HG03139 (cell line): ENCODE measurements at regions not wholly inside any gene's neighbourhood (a gene's known extent, or its start where the extent isn't known, plus 50 kb on each side); places are given as distances from the start of the nearest gene placed in this dataset.
"Not testable (repeated sequence)": the region's sequence is repeated elsewhere in the genome, so short reads cannot be mapped to it uniquely, and the experiment has no call there.

ENCODE experiments used
- ATAC-seq: cut with Tn5 transposase; IDR thresholded peaks from one replicate; pipeline ENCODE4 v1.9.1; 2021; ENCODE audit not compliant: unreplicated experiment

GRCh38 chr5:86671536-86671935 is 53.8 kb downstream of the COX7C start:
- ATAC-seq = no peak

- ATAC-seq = no peak
These were observed 56.3 kb downstream of the COX7C start for GRCh38 chr5:86674069-86674468.

DNA sequence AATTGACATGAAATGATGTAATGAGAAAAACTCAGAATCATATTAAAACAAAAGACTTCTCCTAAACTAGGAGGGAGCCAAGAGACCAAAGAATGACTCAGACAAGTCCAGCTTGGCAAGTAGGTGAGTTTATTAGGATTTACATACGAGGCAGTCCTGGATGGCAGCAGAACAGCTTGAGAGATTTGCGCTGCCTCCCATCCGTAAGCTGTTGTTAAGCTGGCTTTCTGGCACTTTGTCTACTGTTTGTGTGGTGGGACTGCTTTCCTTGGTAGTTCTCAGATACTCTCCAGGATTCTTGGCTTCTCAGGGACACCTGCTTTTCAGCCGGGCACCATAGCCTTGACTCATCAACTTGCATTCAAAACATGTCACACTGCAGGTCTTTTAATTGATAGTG is 57.6 kb downstream of the COX7C start:
- ATAC-seq = no peak

GRCh38 chr5:86679529-86679928 is 61.8 kb downstream of the COX7C start:
- ATAC-seq = peak; percentile 63

DNA sequence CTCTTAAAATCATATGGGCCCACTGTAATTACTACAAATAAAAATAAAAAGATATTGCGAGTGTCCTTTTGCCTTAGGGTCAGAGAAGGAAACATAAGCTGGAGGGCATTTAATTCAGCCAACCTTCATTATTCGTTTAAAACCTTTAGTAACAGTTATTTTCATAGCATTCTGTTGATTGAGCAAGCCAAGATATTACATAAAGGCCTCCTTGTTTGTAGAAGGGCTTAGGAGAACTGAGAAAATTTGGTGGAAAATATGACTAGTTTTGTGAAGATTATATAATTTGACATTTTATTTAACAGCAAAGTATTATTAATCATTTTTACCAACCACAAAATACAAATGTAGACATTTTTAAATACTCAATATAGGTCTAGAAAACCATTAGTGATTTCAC is 62.2 kb downstream of the COX7C start:
- ATAC-seq = no peak

- ATAC-seq = no peak
These were observed 66.5 kb downstream of the COX7C start for GRCh38 chr5:86684222-86684621.

GRCh38 chr5:86686046-86686445 is 68.3 kb downstream of the COX7C start:
- no peak for ATAC-seq

- no peak for ATAC-seq
These were observed 70.7 kb downstream of the COX7C start for GRCh38 chr5:86688406-86688805.

- ATAC-seq = no peak
These were observed 71.5 kb downstream of the COX7C start for GRCh38 chr5:86689103-86689729.

DNA sequence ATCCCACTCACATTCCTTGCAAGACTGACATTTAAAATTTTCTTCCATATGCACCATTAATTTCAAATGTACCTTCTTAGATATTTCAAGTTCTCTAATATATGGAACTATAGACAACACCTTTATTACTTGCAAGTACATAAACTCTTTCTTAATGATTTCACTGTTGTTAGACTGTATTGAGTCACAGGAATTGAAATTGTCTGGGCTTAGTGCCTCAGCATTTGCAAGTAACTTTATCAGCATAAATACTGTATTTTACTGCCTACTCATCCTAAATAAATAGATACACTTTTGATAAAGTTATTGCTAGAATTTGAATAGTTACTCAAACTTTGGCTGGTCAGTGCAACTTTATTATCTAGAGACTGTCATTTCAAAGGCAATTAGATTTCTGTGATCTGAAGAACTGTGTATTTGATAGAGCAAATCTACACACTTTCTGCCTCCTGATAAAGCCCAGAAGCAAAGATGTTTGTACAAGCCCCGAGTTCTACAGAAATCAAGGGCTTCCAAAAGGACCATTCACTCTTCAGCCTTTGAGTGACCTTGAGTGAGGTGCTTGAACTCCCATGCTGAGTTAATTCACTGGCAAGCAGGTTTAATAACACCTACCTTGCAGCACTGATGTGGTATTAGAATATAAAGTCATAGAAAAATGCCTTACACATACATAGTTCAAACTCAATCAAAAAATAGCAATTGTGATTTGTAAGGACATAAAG is 91.6 kb downstream of the COX7C start:
- no peak for ATAC-seq

DNA sequence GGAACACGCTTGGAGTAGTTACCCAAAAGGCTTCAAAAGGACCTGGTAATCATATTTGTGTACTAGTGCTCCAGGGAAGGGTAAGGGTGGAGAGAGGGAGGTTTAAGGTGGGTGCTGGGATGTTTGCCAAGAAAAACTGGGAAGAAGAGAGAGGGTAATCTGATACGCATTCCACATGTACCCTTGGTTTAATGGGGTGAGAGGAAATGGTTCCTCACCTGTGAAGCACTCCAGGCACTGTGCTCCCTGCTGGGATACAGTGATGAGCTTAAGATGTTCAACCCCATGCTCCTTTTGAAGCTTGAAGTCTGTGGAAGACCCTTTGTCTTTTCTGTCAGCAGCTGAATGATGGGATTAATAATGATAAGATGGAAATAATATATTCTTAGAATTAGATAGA is 98.4 kb downstream of the COX7C start:
- no peak for ATAC-seq

GRCh38 chr5:86731319-86732117 is 113.8 kb downstream of the COX7C start:
- ATAC-seq = not testable (repeated sequence)

DNA sequence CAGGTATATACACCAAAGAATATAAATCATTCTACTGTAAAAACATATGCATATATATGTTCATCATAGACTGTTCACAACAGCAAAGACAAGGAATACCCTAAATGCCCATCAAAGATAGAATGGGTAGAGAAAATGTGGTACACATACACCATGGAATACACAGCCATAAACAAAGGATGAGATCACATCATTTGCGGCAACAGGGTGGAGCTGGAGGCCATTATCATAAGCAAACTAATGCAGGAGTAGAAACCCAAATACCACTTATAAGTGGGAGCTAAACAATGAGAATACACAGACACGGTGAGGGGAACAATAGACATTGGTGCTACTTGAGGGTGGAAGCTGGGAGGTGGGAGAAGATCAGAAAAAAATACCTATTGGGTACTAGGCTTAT is 117.6 kb downstream of the COX7C start:
- ATAC-seq = no peak

DNA sequence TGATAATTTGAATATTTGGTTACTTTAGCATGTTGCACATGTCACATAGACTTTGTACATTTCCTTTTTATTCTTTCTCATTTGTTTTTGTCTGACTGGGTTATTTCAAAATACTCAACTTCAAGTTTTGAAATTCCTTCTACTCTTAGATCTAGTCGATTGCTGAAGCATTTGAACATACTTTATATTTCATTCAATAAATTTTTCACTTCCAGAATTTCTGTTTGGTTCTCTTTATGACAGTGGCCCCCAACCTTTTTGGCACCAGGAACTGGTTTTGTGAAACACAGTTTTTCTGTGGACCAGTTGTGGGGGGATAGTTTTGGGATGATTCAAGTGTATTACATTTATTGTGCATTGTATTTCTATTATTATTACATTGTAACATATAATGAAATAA is 119.8 kb downstream of the COX7C start:
- no peak for ATAC-seq

DNA sequence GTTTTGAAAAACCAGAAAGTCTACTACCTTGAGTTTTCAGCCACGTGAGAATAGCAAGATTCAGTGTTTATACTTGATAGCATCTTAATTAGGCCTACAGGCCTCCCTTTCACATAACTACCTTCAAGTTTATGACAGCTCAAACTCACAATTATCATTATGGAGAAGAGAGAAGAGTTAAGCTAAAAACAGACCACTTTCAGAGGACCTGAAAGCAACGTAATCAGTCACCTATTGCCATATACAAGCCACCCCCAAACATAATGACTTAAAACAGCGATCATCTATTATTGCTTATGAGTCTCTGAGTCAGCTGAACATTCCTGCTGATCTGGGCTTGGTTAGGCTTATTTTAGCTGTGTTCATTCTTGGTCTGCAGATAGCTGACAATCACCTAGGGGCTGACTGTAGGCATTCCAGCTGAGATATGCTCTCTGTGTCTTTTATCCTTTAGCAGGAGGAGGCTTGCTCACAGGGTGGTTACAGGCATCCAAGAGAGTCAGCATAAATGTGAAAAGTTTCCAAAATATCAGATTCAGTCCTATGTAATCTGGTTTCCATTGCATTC is 130.9 kb downstream of the COX7C start:
- ATAC-seq = no peak

DNA sequence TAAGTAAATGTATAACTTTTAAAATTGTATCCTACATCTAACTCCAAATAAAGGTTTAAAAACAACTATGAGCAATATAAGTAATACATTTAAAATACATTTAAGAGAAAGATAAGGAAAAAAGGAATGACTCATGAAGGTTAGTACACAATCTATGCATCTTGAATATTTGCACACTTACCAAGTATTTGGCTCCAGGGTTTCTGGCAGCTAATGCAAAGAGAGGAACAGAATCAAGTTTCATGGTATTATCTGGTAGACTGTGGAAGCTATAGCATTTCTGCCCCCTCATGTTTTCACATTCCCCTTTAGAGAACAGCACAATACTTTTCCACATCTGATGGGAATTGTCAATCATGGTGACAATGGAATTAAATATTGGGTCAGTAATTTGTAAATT is 132.1 kb downstream of the COX7C start:
- ATAC-seq = no peak

GRCh38 chr5:86756839-86757238 is 139.1 kb downstream of the COX7C start:
- no peak for ATAC-seq

GRCh38 chr5:86757824-86758223 is 140.1 kb downstream of the COX7C start:
- no peak for ATAC-seq

DNA sequence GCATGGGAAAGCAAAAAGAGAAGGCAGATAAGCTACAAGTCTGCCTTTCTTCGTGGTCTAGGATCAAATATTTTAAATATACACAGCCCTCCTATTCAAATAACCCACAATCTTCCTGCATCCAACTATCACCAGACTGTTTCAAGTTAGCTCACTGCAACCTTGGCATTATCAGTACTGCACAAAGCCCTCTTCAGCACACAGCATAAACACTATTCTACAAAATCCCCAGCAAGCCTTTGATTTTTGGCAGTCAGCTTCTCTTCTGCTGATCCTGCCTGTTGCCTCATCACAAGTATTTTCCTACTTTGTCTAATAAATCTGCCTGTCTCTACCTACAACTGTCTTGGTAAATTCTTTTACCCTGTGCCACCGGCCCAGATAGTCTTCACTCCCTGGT is 142.9 kb downstream of the COX7C start:
- ATAC-seq = no peak

DNA sequence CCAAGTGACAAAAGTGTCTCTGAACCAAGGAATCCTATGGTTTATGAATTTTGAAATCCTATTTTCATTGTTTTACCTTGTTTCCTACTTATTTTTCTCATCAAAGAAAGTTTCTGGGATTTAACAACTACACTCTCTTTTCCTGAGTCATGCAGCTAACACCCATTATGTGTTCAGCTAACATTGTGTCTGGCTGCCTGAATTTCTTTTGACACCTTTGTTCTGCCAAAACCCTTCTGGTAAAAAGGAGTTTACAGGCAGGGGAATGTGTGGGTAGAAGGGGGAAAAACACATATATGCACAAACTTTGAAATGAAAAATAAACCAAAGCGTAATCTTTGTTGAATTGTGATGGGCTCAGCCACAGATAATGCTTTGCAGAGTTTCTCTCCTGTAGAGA is 146.2 kb downstream of the COX7C start:
- ATAC-seq = no peak

DNA sequence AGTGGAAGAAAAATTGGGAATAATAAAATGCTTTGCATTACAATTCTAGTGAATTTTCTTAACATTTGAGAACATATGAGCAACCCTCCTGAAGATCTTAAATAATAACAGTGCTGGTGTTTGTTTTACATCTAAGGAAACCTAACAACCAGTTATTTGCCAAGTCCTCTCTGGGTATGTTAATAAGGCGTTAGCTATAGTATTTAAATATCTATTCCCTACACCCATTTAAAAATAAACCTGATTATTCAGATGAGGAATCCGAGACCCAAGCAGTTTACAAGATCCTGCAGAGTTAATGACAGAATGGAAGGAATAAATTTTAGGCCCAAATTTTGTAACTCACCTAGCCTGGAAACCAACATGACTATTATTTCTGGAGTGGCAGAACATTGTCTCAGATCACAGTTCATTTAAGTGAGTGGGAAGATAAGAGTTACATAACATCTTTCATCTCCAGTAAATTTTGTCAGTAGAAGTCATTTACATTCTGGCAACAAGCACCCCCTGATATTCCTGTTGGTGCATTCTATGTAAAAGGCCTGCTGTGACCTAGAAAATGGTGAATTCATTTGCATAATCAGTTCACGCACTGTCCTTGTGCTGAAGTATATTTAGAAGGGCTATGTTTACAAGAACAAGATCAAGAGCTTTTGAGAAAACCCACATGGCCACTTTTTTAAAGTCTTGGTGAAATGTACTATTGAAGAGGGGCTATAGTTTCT is 148.2 kb downstream of the COX7C start:
- ATAC-seq = no peak
